HG03432 (cell line): ENCODE measurements at regions not wholly inside any gene's neighbourhood (a gene's known extent, or its start where the extent isn't known, plus 50 kb on each side); places are given as distances from the start of the nearest gene placed in this dataset.

Source experiments
- ATAC-seq: cut with Tn5 transposase; IDR thresholded peaks from one replicate; pipeline ENCODE4 v1.9.1; 2021; ENCODE audit warnings: mild to moderate bottlenecking, moderate library complexity; ENCODE audit not compliant: unreplicated experiment

DNA sequence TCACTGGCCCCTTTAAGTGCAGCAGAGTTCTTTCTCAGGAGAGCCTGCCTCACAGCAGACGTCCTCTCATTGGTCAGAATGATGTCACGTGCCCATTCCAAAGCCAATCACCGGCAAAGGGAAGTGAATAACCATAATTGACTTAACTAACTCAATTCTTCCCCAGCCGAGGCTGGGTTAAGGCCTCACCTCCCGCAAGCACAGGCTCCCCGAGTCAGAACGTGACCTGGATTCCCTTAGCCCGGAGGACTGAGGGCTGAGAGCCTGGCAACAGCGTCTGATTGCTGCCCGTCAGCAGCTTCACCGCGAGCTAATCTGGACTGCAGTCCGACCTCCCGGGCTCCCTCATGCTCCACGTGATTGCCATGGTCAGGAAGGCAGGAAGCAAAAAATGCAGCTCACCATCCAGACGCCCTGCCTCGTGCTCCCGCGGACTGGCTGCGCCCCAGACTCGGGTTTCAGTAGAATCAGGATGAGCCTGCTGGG, 92.1 kb upstream of the FZD10 start:
- ATAC-seq, result no peak

DNA sequence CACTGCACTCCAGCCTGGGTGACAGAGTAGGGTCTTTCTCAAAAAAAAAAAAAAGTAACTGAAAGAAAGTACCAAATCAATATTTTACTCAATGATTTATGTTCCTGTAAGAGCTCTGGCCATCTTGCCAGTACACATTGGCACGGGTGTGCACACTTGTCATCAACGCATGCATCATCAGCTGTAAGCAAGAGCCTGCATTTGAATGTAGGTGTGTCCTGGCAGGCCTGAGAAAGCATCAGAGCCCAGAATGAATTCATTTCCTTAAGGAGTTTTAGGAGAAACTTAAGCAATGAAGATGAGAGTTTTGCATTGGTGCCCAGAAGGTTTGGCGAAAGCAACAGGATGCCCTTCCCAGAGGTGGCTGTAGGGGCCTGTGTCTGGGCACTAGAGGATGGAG, 88.5 kb upstream of the FZD10 start:
- no peak for ATAC-seq

- ATAC-seq, result no peak
Observed at GRCh38 chr12:130074661-130075406, 87.4 kb upstream of the FZD10 start.

- no peak for ATAC-seq
Observed at GRCh38 chr12:130075497-130076076, 86.7 kb upstream of the FZD10 start.

- no peak for ATAC-seq
Observed at GRCh38 chr12:130076126-130076525, 86.1 kb upstream of the FZD10 start.

DNA sequence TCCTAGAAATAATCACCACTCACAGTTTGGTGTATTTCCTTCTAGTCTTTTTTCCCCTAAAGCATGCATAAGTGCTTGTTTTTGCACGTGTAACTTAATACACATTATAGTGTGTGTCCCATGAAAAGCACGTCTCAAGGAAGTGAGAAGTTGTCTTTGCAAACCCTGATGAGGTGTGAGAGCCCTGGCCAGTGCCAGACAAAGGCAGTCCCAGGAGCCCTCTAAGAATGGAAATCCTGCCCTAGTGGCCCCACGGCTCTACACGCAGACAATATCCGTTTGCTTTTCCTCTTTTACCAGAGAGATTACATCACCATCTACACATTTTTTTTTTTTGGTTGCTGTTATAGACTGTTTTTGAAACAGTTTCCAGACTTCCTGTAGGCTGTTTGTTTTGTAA, 85.5 kb upstream of the FZD10 start:
- ATAC-seq, result no peak

DNA sequence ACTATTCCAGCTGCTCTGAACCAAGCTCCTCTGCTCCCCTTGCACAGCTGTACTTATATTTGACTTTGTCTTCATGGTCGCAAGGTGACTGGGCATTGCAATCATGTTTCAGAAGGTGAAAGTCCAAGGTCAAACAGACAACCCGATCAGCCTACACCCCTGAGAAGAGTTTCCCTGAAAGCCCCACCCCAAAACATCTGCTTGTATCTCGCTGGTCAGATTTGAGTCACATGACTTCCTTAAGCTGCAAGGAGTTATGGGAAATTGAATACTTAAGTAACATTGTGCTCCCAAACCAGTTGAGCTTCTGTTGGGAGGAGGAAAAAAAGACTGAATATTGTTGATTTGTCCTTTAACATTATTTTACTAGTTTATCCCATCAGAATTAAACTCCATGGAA, 83.4 kb upstream of the FZD10 start:
- no peak for ATAC-seq

DNA sequence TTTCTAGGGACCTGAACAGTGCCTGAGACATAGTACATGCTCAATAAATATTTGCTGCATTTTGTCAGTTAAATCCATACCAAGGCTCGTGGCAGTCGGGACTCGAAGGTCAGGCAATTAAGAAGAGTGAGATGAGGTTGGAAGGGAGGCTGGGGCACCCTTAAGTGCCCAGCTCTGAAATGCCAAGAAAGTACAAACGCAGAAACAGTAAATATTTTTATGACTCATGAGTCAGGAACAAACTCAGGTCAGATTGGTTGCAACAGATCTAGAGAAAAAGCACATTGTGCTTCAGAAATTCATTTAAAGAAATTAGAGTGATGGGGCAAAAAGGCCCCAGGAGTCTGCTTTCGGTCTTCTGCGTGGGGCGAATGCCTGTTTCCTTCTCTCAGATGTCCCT, 83.0 kb upstream of the FZD10 start:
- no peak for ATAC-seq

- no peak for ATAC-seq
Observed at GRCh38 chr12:130080205-130080604, 82.1 kb upstream of the FZD10 start.

GRCh38 chr12:130081117-130081805, 81.0 kb upstream of the FZD10 start:
- no peak for ATAC-seq

DNA sequence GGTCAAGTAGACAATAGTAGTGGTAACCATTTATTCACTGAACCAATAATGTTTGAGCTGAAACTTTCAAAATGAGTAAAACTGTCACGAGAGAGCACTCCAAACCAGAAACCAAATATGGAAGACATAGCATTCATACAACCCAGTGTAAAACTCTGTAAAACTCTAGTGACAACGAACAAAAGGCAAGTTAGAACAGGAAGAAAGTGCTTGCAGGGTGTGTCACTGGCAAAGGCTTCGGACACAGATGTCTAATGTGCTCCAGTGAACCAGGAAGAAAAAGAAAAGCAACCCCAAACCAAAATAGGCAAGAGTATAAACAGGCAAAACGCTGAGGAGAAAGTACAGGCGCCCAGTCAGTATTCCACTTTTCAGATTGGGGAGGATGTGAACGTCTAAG, 79.3 kb upstream of the FZD10 start:
- no peak for ATAC-seq

- no peak for ATAC-seq
Observed at GRCh38 chr12:130083734-130084133, 78.5 kb upstream of the FZD10 start.

DNA sequence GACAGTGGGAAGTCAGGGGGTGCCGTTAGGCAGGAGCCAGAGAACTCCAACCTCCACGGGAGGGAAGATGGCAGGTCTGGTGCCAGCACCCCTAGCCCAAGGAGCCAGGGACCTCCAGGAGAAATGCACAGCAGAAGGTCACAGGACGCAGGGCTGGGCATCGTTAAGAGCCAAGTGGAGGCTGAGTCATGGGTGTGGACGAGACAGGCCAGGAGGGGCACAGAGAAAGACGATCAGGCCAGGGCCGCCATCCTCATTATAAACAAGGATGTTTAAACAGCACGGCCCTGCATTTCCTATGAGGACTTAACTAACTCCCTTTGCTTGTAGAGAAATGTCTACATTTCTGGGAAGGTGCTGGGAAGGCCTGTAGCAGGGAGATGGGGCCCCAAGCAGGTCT, 77.9 kb upstream of the FZD10 start:
- ATAC-seq, result no peak

DNA sequence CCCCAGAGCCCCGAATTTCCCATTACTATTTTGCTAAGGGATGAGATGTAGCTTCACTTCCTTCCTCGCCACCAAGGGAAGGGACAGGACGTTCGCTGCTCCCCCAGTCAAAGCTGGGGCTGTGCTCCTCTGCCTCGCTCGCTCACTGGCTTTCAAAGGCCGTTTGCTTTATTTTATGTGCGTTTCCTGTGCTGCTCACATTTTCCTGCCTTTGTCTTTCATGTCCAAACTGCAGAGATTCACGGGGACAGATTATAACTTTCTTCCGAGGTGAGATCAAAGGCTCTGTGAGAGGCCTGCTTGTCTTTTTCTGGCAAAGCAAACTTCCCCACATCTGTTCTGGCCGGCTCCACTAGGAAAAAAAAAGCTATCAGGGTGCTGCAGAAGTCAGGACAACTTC, 76.0 kb upstream of the FZD10 start:
- no peak for ATAC-seq

DNA sequence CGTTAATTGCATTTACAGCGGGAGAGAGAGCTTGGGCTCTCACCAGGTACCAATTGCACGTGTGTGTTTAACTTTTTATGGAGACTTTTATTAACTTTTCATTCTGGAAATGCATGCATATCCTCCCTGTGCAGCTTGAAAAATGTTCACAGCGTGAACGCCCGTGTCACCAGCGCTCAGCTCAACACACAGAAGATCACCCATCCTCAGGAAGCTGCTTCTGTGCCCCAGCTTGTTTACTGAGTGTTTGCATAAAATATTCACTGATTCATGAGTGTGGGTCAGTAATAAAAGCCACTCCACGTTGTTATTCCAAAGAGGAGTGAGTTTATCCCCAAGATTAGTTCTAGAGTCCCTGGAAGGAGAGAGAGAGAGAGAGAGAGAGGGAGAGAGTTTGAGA, 75.5 kb upstream of the FZD10 start:
- ATAC-seq, result no peak

DNA sequence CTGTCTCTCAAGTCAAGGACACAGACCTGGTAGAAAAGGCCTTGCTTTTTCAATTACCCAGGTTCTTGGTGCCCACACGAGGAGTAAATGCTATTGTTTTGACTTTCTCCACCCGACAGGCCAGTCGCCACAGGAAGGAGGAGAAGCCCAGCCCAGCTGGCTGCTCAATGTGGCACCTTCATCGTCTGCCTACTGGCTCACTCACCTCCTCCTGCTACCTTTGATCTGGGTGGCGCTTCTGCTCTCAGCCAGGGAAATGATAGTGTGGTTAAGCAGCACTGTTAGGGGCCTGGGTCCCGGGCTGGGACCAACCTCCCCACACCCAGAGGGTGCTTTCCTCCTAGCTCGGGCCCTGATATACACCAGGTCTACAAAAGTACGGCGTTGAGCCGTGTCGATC, 75.0 kb upstream of the FZD10 start:
- no peak for ATAC-seq

- ATAC-seq, result no peak
Observed at GRCh38 chr12:130088504-130088903, 73.8 kb upstream of the FZD10 start.

GRCh38 chr12:130090542-130090941, 71.7 kb upstream of the FZD10 start:
- ATAC-seq, result no peak

- no peak for ATAC-seq
Observed at GRCh38 chr12:130093380-130093779, 68.9 kb upstream of the FZD10 start.

DNA sequence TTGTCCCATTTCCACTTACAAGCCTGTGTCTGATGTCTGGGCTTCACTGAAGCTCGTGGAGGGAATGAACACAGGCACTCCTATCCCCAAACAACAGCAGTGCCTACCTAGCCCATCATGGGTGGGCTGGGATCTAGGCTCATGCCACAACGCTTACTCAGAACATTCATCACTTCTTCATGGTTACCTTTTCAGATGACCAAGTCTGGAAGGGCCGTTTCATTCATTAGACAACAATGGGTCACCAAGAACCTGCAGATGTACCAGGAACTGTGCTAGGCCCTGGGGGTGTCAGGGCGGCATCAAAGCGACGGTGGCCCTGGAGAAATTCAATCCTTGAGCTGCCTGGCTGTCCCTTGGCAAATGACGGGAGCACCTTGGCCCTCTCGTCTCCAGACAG, 64.9 kb upstream of the FZD10 start:
- ATAC-seq, result no peak

GRCh38 chr12:130097798-130098255, 64.4 kb upstream of the FZD10 start:
- no peak for ATAC-seq
